ENCODE measurements at regions not wholly inside any gene's neighbourhood (a gene's known extent, or its start where the extent isn't known, plus 50 kb on each side); places are given as distances from the start of the nearest gene placed in this dataset.

GRCh38 chr22:22789922-22790845 is 97.4 kb upstream of the IGLL5 start:
- no peak for TF ChIP-seq CTCF (IDR thresholded peaks at IDR 0.05)
- TF ChIP-seq POLR2A (IDR thresholded peaks at IDR 0.05): no peak

Data from gastroesophageal sphincter (tissue), 3 donors.